Liver (tissue), 8 donors: ENCODE measurements at regions not wholly inside any gene's neighbourhood (a gene's known extent, or its start where the extent isn't known, plus 50 kb on each side); places are given as distances from the start of the nearest gene placed in this dataset.

ENCODE experiments used
- DNase-seq: peaks from one replicate; pipeline ENCODE4 v3.0.0-alpha.2; 2017; ENCODE audit warnings: low spot score
- H3K27ac ChIP-seq, 2 donors: one replicate each; pipeline ENCODE4 v1.7.0; 2013; ENCODE audit warnings: inconsistent platforms in 2 of 2, low read length in 2 of 2, control low read depth in 1 of 2, low read depth in 1 of 2, mild to moderate bottlenecking in 1 of 2
- H3K27me3 ChIP-seq, 4 donors: one replicate each; pipeline versions ENCODE4 v1.6.1 to v1.7.0; 2013; ENCODE audit warnings: low read length in 3 of 4, inconsistent platforms in 1 of 4, mild to moderate bottlenecking in 1 of 4, moderate library complexity in 1 of 4; ENCODE audit not compliant: control insufficient read depth in 4 of 4, insufficient read depth in 4 of 4
- H3K36me3 ChIP-seq, 4 donors: one replicate each; pipeline versions ENCODE4 v1.6.1 to v1.7.0; 2013; ENCODE audit warnings: low read length in 3 of 4, mild to moderate bottlenecking in 3 of 4, low read depth in 1 of 4, moderate library complexity in 1 of 4; ENCODE audit not compliant: control insufficient read depth in 4 of 4, insufficient read depth in 3 of 4
- H3K4me1 ChIP-seq, 4 donors: one replicate each; pipeline versions ENCODE4 v1.6.1 to v1.7.0; 2013; ENCODE audit warnings: low read length in 3 of 4, mild to moderate bottlenecking in 3 of 4, moderate library complexity in 1 of 4; ENCODE audit not compliant: control insufficient read depth in 4 of 4, insufficient read depth in 4 of 4
- H3K4me3 ChIP-seq, 3 donors: one replicate each; pipeline versions ENCODE4 v1.6.1 to v1.7.0; 2013; ENCODE audit warnings: low read length in 3 of 3, control low read depth in 1 of 3, low read depth in 1 of 3, mild to moderate bottlenecking in 1 of 3
- H3K9ac ChIP-seq, 2 donors: one replicate each; pipeline ENCODE4 v1.7.0; 2013; ENCODE audit warnings: low read length in 2 of 2, mild to moderate bottlenecking in 2 of 2, moderate library complexity in 2 of 2, control low read depth in 1 of 2, low read depth in 1 of 2
- H3K9me3 ChIP-seq, 4 donors: one replicate each; pipeline versions ENCODE4 v1.6.1 to v1.7.0; 2013; ENCODE audit warnings: low read length in 3 of 4; ENCODE audit not compliant: control insufficient read depth in 4 of 4
- ATF3 ChIP-seq: IDR thresholded peaks from 2 replicates; pipeline ENCODE4 v1.6.1; 2016; ENCODE audit warnings: antibody characterized with exemption
- EGR1 ChIP-seq, 2 donors: IDR thresholded peaks; 2 replicates each; pipeline ENCODE4 v1.6.1; 2016 to 2018; ENCODE audit warnings: antibody characterized with exemption in 2 of 2, low read depth in 2 of 2
- FOXA1 ChIP-seq: IDR thresholded peaks from 2 replicates; pipeline ENCODE4 v1.6.1; 2016; ENCODE audit warnings: antibody characterized with exemption
- FOXA2 ChIP-seq: IDR thresholded peaks from 2 replicates; pipeline ENCODE4 v1.6.1; 2016; ENCODE audit warnings: antibody characterized with exemption
- GABPA ChIP-seq, 2 donors: IDR thresholded peaks in 1 of 2; conservative IDR thresholded peaks in 1 of 2; 2 replicates each; pipeline ENCODE4 v1.6.1; 2016; ENCODE audit warnings: antibody characterized with exemption in 2 of 2, mild to moderate bottlenecking in 1 of 2, moderate library complexity in 1 of 2
- HNF4A ChIP-seq, 2 donors: conservative IDR thresholded peaks; 2 replicates each; pipeline ENCODE4 v1.6.1; 2016; ENCODE audit warnings: antibody characterized with exemption in 2 of 2, mild to moderate bottlenecking in 2 of 2
- HNF4G ChIP-seq: IDR thresholded peaks from 2 replicates; pipeline ENCODE4 v1.6.1; 2016; ENCODE audit warnings: antibody characterized with exemption
- JUND ChIP-seq, 2 donors: IDR thresholded peaks; 2 replicates each; pipeline ENCODE4 v1.6.1; 2016; ENCODE audit warnings: antibody characterized with exemption in 2 of 2
- MAX ChIP-seq: IDR thresholded peaks from 2 replicates; pipeline ENCODE4 v1.6.1; 2016; ENCODE audit warnings: antibody characterized with exemption
- NR2F2 ChIP-seq: IDR thresholded peaks from 2 replicates; pipeline ENCODE4 v1.6.1; 2016; ENCODE audit warnings: antibody characterized with exemption
- RAD21 ChIP-seq, 2 donors: IDR thresholded peaks; 2 replicates each; pipeline ENCODE4 v1.6.1; 2016; ENCODE audit warnings: antibody characterized with exemption in 2 of 2, mild to moderate bottlenecking in 2 of 2
- REST ChIP-seq: IDR thresholded peaks from 2 replicates; pipeline ENCODE4 v1.6.1; 2016; ENCODE audit warnings: antibody characterized with exemption, mild to moderate bottlenecking
- RXRA ChIP-seq, 2 donors: IDR thresholded peaks; 2 replicates each; pipeline ENCODE4 v1.6.1; 2017 to 2018; ENCODE audit warnings: antibody characterized with exemption in 2 of 2, mild to moderate bottlenecking in 1 of 2
- SP1 ChIP-seq: IDR thresholded peaks from 2 replicates; pipeline ENCODE4 v1.6.1; 2018; ENCODE audit warnings: antibody characterized with exemption, mild to moderate bottlenecking
- TAF1 ChIP-seq: conservative IDR thresholded peaks from 2 replicates; pipeline ENCODE4 v1.6.1; 2016; ENCODE audit warnings: antibody characterized with exemption, mild to moderate bottlenecking
- YY1 ChIP-seq: IDR thresholded peaks from 2 replicates; pipeline ENCODE4 v1.6.1; 2016; ENCODE audit warnings: antibody characterized with exemption, mild to moderate bottlenecking
- ZBTB33 ChIP-seq: IDR thresholded peaks from 2 replicates; pipeline ENCODE4 v1.6.1; 2016; ENCODE audit warnings: antibody characterized with exemption
- WGBS: extraction: QIAGEN DNeasy Blood & Tissue Kit; methylation state at CpG from one replicate; pipeline ENCODE4 v1.1.7; 2013; 5-methylcytosine and 5-hydroxymethylcytosine counted together
- TF ChIP-seq, protein P1 (sequence below): fragments of 150-350 bp; IDR thresholded peaks from 2 replicates; pipeline ENCODE4 v1.5.1; 2017; ENCODE audit warnings: improper control_type of control experiment, low read depth, low read length; ENCODE audit not compliant: missing input control
- donor health status: healthy.
- donor health status: healthy.
- donor health status: healthy.
- donor health status: healthy.
- donor health status: healthy.

GRCh38 chr1:47596328-47596727 lies 158.5 kb downstream of the FOXD2 start:
- no peak overlapping the region for H3K9ac ChIP-seq
- peaks cover 0 to 8% (median 1%) of the 10 kb centered on the region in 4 donors for H3K9me3 ChIP-seq
- no peak overlapping the region for H3K4me3 ChIP-seq
- H3K36me3 ChIP-seq, result no peaks in the 10 kb centered on the region
- H3K27me3 ChIP-seq, result peaks cover 0 to 4% (median 2%) of the 10 kb centered on the region in 4 donors
- no peak overlapping the region for H3K27ac ChIP-seq
- DNase-seq, result no peak
- H3K4me1 ChIP-seq, result peaks cover 0 to 8% (median 0%) of the 10 kb centered on the region in 4 donors
- WGBS, result 91% methylated on average over 3 of the region's 3 CpGs
- TF ChIP-seq TAF1 (no peak), NR2F2 (no peak), YY1 (no peak), REST (no peak), EGR1 (IDR thresholded peaks at IDR 0.05; ENCODE audit: low read depth in 2 of 2) (no peak), FOXA2 (no peak), GABPA (IDR thresholded peaks at IDR 0.05 in 1 of 2, conservative IDR thresholded peaks at IDR 0.05 in 1 of 2) (no peak), RXRA (IDR thresholded peaks at IDR 0.05) (no peak)

GRCh38 chr1:47598357-47598756 lies 160.5 kb downstream of the FOXD2 start:
- no peaks in the 10 kb centered on the region for H3K36me3 ChIP-seq
- peaks cover 0 to 8% (median 1%) of the 10 kb centered on the region in 4 donors for H3K9me3 ChIP-seq
- H3K9ac ChIP-seq, result no peak overlapping the region
- peaks cover 0 to under 1% (median 0%) of the 10 kb centered on the region in 4 donors for H3K4me1 ChIP-seq
- peak; percentile 6 for DNase-seq
- WGBS, result 85% methylated on average over 8 of the region's 8 CpGs
- no peak for TF ChIP-seq JUND (IDR thresholded peaks at IDR 0.05)
- TF ChIP-seq RXRA (IDR thresholded peaks at IDR 0.05), result no peak
- no peak for TF ChIP-seq YY1
- TF ChIP-seq GABPA (IDR thresholded peaks at IDR 0.05 in 1 of 2, conservative IDR thresholded peaks at IDR 0.05 in 1 of 2), result no peak
- no peak for TF ChIP-seq ATF3
- no peak for TF ChIP-seq FOXA1
- TF ChIP-seq EGR1 (IDR thresholded peaks at IDR 0.05; ENCODE audit: low read depth in 2 of 2), result no peak
- TF ChIP-seq MAX, result no peak
- TF ChIP-seq FOXA2, result no peak
- no peak for TF ChIP-seq HNF4G
- TF ChIP-seq RAD21 (IDR thresholded peaks at IDR 0.05), result no peak
- no peak for TF ChIP-seq SP1
- TF ChIP-seq HNF4A (conservative IDR thresholded peaks at IDR 0.05), result no peak
- no peak for TF ChIP-seq TAF1
- no peak for TF ChIP-seq ZBTB33
- TF ChIP-seq, protein P1, sequence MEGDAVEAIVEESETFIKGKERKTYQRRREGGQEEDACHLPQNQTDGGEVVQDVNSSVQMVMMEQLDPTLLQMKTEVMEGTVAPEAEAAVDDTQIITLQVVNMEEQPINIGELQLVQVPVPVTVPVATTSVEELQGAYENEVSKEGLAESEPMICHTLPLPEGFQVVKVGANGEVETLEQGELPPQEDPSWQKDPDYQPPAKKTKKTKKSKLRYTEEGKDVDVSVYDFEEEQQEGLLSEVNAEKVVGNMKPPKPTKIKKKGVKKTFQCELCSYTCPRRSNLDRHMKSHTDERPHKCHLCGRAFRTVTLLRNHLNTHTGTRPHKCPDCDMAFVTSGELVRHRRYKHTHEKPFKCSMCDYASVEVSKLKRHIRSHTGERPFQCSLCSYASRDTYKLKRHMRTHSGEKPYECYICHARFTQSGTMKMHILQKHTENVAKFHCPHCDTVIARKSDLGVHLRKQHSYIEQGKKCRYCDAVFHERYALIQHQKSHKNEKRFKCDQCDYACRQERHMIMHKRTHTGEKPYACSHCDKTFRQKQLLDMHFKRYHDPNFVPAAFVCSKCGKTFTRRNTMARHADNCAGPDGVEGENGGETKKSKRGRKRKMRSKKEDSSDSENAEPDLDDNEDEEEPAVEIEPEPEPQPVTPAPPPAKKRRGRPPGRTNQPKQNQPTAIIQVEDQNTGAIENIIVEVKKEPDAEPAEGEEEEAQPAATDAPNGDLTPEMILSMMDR, result no peak
- H3K27me3 ChIP-seq, result peaks cover 0 to 4% (median 0%) of the 10 kb centered on the region in 4 donors
- H3K27ac ChIP-seq, result no peak overlapping the region
- H3K4me3 ChIP-seq, result no peak overlapping the region
